ENCODE measurements at regions not wholly inside any gene's neighbourhood (a gene's known extent, or its start where the extent isn't known, plus 50 kb on each side); places are given as distances from the start of the nearest gene placed in this dataset.

GRCh38 chr12:23093488-23093887 lies 468.5 kb downstream of the ETNK1 start:
- Histone ChIP-seq H4K20me1 (ENCODE audit: insufficient read depth, low read length) (no peaks in the 10 kb centered on the region), H3K27me3 (ENCODE audit: control insufficient read depth, insufficient read depth, low read length) (no peaks in the 10 kb centered on the region; the same call in 1 of the 2 replicates), H3K79me1 (ENCODE audit: low read depth in 1 of 2, low read length in 2 of 2) (no peaks in the 10 kb centered on the region), H3K4me1 (ENCODE audit: control insufficient read depth, insufficient read depth, low read length) (no peaks in the 10 kb centered on the region), H3K9ac (ENCODE audit: low read depth, low read length) (no peak overlapping the region), H3K14ac (replicated peaks; ENCODE audit: low read depth, low read length) (no peak overlapping the region), H3K4me3 (ENCODE audit: insufficient read depth, low read depth, low read length) (no peak overlapping the region), H3K18ac (ENCODE audit: low read depth, low read length) (no peak overlapping the region), H3K36me3 (ENCODE audit: control insufficient read depth, insufficient read depth, low read length) (no peaks in the 10 kb centered on the region), H3K9me1 (ENCODE audit: insufficient read depth, low read length) (no peaks in the 10 kb centered on the region), H2BK5ac (ENCODE audit: low read depth, low read length, poor library complexity, severe bottlenecking) (no peak overlapping the region), H3K56ac (ENCODE audit: extremely low read depth, insufficient read depth, low read length) (no peak overlapping the region), H3K9me3 (ENCODE audit: control insufficient read depth, insufficient read depth, low read length) (no peaks in the 10 kb centered on the region), H3K23ac (ENCODE audit: low read depth, low read length) (no peak overlapping the region), H4K5ac (ENCODE audit: low read depth, low read length) (no peak overlapping the region), H3K4me2 (ENCODE audit: low read depth, low read length) (no peak overlapping the region), H2AK5ac (ENCODE audit: low read depth, low read length) (no peak overlapping the region), H2BK20ac (ENCODE audit: low read depth, low read length) (no peak overlapping the region), H2AFZ (replicated peaks; ENCODE audit: low read length, poor library complexity) (no peak overlapping the region), H2AK9ac (replicated peaks; ENCODE audit: low read depth, low read length, poor library complexity) (no peak overlapping the region), H3K4ac (ENCODE audit: low read depth, low read length) (no peak overlapping the region), H4K8ac (ENCODE audit: low read depth in 2 of 2, low read length in 2 of 2) (no peak overlapping the region), H3K27ac (ENCODE audit: insufficient read depth, low read length) (no peak overlapping the region), H4K91ac (ENCODE audit: insufficient read depth, low read depth, low read length) (no peak overlapping the region), H2BK15ac (ENCODE audit: low read depth, low read length) (no peak overlapping the region), H2BK120ac (ENCODE audit: low read depth, low read length) (no peak overlapping the region)
- DNase-seq (peak; percentile 9), ATAC-seq (ENCODE audit: low read depth) (no peak)
- dilution Hi-C loops (cut with HindIII; ENCODE audit: low sequenced_read_pairs, unreplicated experiment) (no loop called here), intact Hi-C loops (cut with micrococcal nuclease) (no loop called here), in situ Hi-C loops (cut with MboI; ENCODE audit: low sequenced_read_pairs) (no loop called here)
- ChIA-PET POLR2A (ENCODE audit: unreplicated experiment) (no interaction called here), CTCF (no interaction called here)
- TF ChIP-seq RCOR1 (IDR thresholded peaks at IDR 0.05; ENCODE audit: insufficient replicate concordance, low read length): no peak
- no peak for TF ChIP-seq MAFK (IDR thresholded peaks at IDR 0.05; ENCODE audit: low read depth, low read length)
- no peak for TF ChIP-seq BHLHE40 (IDR thresholded peaks at IDR 0.05; ENCODE audit: low read depth, low read length)
- TF ChIP-seq CTCF (conservative IDR thresholded peaks at IDR 0.05; ENCODE audit: low read depth, low read length): no peak
- TF ChIP-seq POLR2A (IDR thresholded peaks at IDR 0.05; ENCODE audit: low read depth, low read length): no peak
- no peak for TF ChIP-seq MXI1 (IDR thresholded peaks at IDR 0.05; ENCODE audit: borderline replicate concordance, low read depth, low read length)
- no peak for TF ChIP-seq CHD1 (IDR thresholded peaks at IDR 0.05; ENCODE audit: low read depth, low read length)
- TF ChIP-seq RAD21 (IDR thresholded peaks at IDR 0.05; ENCODE audit: low read length): no peak
- TF ChIP-seq USF2 (IDR thresholded peaks at IDR 0.05; ENCODE audit: low read depth, low read length): no peak
- no peak for TF ChIP-seq MAZ (IDR thresholded peaks at IDR 0.05; ENCODE audit: borderline replicate concordance, low read depth, low read length)
- no peak for TF ChIP-seq RFX5 (IDR thresholded peaks at IDR 0.05; ENCODE audit: low read depth, low read length)
- no peak for TF ChIP-seq SMC3 (IDR thresholded peaks at IDR 0.05; ENCODE audit: low read depth, low read length)
- TF ChIP-seq ELK1 (IDR thresholded peaks at IDR 0.05; ENCODE audit: borderline replicate concordance, low read depth, low read length): no peak
- no peak for TF ChIP-seq FOS (IDR thresholded peaks at IDR 0.05; ENCODE audit: low read depth, low read length)
- no peak for TF ChIP-seq CEBPB (IDR thresholded peaks at IDR 0.05; ENCODE audit: low read depth, low read length)
- no peak for TF ChIP-seq NFE2L2 (IDR thresholded peaks at IDR 0.05; ENCODE audit: low read depth, low read length)
- WGBS, 2 experiments (ENCODE audit: extremely low coverage in 2 of 2, insufficient read length in 1 of 2): no CpG with 5 or more reads among the region's 2 CpGs
- BruUV-seq (replicated peaks): no TSS peak
